ENCODE measurements at regions not wholly inside any gene's neighbourhood (a gene's known extent, or its start where the extent isn't known, plus 50 kb on each side); places are given as distances from the start of the nearest gene placed in this dataset.
A peak's percentile ranks its signal among the peaks of the same experiment; 100 is the strongest.
"Not testable (repeated sequence)": the region's sequence is repeated elsewhere in the genome, so short reads cannot be mapped to it uniquely, and the experiment has no call there.

GRCh38 chr13:80881034-80881433, 540.1 kb upstream of the SPRY2 start:
- ATAC-seq, result no peak
- intact Hi-C loops (cut with DNase I, micrococcal nuclease), result no loop called here
- H3K4me3 ChIP-seq, result no peak overlapping the region
- no peak for TF ChIP-seq CTCF (IDR thresholded peaks at IDR 0.05)
- no peaks in the 10 kb centered on the region for H3K36me3 ChIP-seq (ENCODE audit: low read depth)
- H3K4me1 ChIP-seq (ENCODE audit: low read depth), result no peaks in the 10 kb centered on the region
- H3K9me3 ChIP-seq, result no peaks in the 10 kb centered on the region
- no peak for DNase-seq

GRCh38 chr13:80877944-80878241, 537.0 kb upstream of the SPRY2 start:
- Histone ChIP-seq H3K36me3 (ENCODE audit: low read depth) (no peaks in the 10 kb centered on the region), H3K4me3 (no peak overlapping the region), H3K4me1 (ENCODE audit: low read depth) (no peaks in the 10 kb centered on the region), H3K9me3 (no peaks in the 10 kb centered on the region)
- ATAC-seq, result no peak
- intact Hi-C loops (cut with DNase I, micrococcal nuclease), result no loop called here
- DNase-seq, result no peak
- no peak for TF ChIP-seq CTCF (IDR thresholded peaks at IDR 0.05)

GRCh38 chr13:80877209-80877943, 536.5 kb upstream of the SPRY2 start:
- no peaks in the 10 kb centered on the region for H3K36me3 ChIP-seq (ENCODE audit: low read depth)
- no peak for ATAC-seq
- H3K4me3 ChIP-seq, result no peak overlapping the region
- DNase-seq, result no peak
- no peaks in the 10 kb centered on the region for H3K9me3 ChIP-seq
- TF ChIP-seq CTCF (IDR thresholded peaks at IDR 0.05), result no peak
- no peaks in the 10 kb centered on the region for H3K4me1 ChIP-seq (ENCODE audit: low read depth)
- intact Hi-C loops (cut with DNase I, micrococcal nuclease), result no loop called here

GRCh38 chr13:80873589-80873988, 532.7 kb upstream of the SPRY2 start:
- Histone ChIP-seq H3K4me3 (no peak overlapping the region), H3K4me1 (ENCODE audit: low read depth) (no peaks in the 10 kb centered on the region), H3K9me3 (no peaks in the 10 kb centered on the region), H3K36me3 (ENCODE audit: low read depth) (no peaks in the 10 kb centered on the region)
- intact Hi-C loops (cut with DNase I, micrococcal nuclease), result no loop called here
- peak in 1 of 3 donors; percentile 2 for DNase-seq
- TF ChIP-seq CTCF (IDR thresholded peaks at IDR 0.05), result no peak
- no peak for ATAC-seq

GRCh38 chr13:80871971-80872370, 531.0 kb upstream of the SPRY2 start:
- H3K36me3 ChIP-seq (ENCODE audit: low read depth); intact Hi-C loops (cut with DNase I, micrococcal nuclease); H3K4me3 ChIP-seq; ATAC-seq; H3K9me3 ChIP-seq; H3K4me1 ChIP-seq (ENCODE audit: low read depth); DNase-seq: not testable (repeated sequence)

- ATAC-seq (no peak), DNase-seq (no peak)
- H3K4me3 ChIP-seq, result no peak overlapping the region
- intact Hi-C loops (cut with DNase I, micrococcal nuclease), result no loop called here
- no peaks in the 10 kb centered on the region for H3K36me3 ChIP-seq (ENCODE audit: low read depth)
- no peak for TF ChIP-seq CTCF (IDR thresholded peaks at IDR 0.05)
- H3K4me1 ChIP-seq (ENCODE audit: low read depth), result no peaks in the 10 kb centered on the region
- no peaks in the 10 kb centered on the region for H3K9me3 ChIP-seq
These were observed 530.6 kb upstream of the SPRY2 start for GRCh38 chr13:80871481-80871880.

Measured in mucosa of descending colon (tissue), 3 donors.